Jurkat, Clone E6-1 (cell line): ENCODE measurements at regions not wholly inside any gene's neighbourhood (a gene's known extent, or its start where the extent isn't known, plus 50 kb on each side); places are given as distances from the start of the nearest gene placed in this dataset.
"Not testable (repeated sequence)": the region's sequence is repeated elsewhere in the genome, so short reads cannot be mapped to it uniquely, and the experiment has no call there.

Source experiments
- DNase-seq: peaks from one replicate; pipeline ENCODE4 v3.0.0-alpha.2; 2011; ENCODE audit warnings: low read depth, low spot score
- H3K4me3 ChIP-seq: 2 replicates; pipeline ENCODE4 v1.5.1; 2011; ENCODE audit warnings: mild to moderate bottlenecking, low read length, control low read depth, moderate library complexity

DNA sequence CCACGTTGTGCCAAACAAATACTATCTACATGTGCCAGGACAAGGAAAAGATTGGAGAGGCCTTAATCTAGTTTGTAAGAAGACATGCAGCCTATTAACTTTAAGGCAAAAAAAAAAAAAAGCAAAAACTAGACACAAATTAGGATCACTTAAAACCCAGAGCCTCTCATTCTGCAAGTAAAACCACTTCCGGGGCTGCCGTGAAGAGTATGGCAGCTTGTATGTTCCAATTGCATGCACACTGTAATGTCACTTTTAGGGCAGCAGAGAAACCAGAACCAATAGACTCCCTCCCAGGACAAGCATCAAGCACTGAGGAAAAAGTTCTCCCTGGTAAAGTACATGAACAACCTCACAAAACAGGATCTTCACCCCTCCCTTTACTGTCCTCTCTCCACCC is 70.6 kb downstream of the RSL24D1 start:
- DNase-seq = peak; percentile 25
- no peak overlapping the region for H3K4me3 ChIP-seq

DNA sequence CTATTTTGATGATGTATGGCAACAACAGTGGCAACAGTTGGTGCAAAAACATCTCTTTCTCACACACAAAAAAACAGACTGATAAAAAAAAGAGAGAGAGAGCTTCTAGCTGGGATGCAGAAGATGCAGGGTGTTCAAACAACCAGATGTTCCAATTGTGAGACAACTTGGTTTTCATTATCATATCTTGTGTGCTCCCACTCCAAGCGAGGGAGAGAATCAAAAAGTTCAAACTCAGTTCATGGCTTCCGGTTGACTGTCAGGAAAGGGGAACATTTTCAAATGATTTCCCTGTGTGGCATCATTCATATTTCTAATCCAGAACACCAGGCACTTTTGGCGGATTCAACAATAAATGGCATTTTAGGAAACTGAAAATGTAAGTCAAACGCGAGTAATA is 72.1 kb downstream of the RSL24D1 start:
- no peak for DNase-seq
- no peak overlapping the region for H3K4me3 ChIP-seq

DNA sequence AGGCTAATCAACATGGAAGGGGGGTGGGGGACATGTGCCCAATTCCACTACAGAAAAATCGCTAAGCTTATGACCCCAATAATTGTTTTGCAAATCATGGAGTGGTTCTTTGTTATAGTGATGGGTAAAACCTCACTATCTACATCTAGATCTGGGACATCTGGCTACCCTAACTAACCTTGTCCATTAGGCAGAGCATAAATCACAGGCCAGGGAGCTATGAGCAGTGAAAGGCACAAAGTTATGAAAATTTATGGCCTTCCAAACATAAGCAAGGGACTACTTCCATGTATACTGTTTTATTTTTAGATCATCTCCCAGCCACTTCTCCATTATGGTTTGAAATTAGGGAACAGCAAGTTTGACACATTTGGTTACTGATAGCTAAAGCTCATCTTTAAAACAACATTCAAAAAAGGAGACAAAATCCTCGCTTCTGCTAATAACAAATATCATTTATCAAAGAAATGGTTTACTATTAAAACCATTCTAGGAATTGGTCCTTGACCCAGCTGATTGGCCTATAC is 78.3 kb downstream of the RSL24D1 start:
- no peak for DNase-seq
- H3K4me3 ChIP-seq = no peak overlapping the region

DNA sequence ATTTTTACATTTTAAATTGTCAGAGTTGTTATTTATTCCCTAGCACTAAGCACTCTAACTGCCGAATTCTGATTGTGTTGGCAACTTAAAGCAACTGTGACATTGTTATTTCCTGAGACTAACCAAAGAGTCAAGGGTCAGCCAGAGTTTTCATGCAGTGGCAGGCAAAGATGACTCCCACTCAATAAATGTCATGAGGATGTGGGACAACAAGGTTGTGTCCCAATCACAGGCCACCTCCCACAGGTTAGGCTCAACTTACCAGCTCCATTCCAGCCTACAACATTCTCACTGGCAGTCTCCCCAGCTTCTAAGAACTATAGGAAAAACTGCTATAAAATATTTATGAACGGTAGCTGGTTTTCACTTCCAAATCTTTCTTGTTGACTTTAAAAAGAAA is 80.1 kb downstream of the RSL24D1 start:
- H3K4me3 ChIP-seq = no peak overlapping the region
- DNase-seq = no peak

DNA sequence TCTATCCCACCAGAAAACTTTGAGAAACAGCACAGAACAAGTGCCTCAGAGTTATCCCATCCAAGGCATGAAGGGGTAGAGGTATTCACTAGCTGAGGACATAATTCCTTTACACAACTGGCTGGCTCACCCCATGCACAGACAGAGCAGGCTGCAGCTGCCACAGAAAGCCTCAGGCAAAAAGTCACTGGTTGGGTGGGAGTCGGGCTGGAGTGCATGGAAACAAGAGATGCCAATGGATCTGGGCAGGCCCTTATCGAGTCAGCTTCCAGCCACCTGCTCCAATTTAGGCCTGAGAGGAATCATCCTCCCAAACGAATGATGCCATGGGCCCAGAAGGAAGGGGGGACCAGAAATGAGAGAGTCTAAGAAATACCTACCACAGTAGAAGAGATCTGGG is 83.0 kb downstream of the RSL24D1 start:
- no peak overlapping the region for H3K4me3 ChIP-seq
- no peak for DNase-seq

DNA sequence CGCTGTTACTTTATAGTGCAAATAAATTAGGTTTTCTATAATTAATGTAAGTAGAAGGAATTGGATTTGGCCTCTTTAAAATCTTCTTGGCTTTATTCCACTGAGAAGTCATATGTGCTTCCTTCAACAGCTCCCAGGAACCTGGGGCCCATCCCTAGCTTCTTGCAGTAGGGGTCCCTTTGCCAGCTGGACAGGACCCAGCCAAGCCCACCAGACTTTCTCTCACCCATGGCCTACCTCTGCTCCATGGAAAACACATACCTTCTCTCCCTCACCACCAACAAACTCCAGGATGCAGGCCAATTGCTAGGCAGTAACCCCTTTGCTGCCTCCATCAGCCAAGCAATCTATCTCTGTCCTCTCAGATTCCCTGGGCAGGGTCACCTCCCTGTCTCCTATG is 84.0 kb downstream of the RSL24D1 start:
- no peak for DNase-seq
- no peak overlapping the region for H3K4me3 ChIP-seq

DNA sequence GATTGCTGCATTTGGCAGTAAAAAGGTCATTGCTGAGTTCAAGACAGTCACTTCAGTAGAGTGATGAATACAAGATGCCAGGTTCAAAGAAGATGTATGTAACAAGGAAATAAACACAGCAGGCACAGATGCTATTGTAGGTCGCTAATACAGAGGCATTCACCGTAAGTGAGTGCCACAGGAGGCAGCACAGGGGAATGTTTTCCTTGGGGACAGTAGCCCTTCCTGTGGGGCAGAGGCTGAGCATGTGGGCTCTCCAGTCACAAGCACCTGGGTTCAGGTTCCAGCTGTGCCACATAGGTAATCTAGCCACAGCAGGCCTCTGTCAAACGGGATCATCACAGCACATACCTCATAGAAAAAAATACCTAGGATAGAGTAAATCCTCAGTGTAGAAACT is 86.3 kb downstream of the RSL24D1 start:
- no peak for DNase-seq
- H3K4me3 ChIP-seq = no peak overlapping the region

DNA sequence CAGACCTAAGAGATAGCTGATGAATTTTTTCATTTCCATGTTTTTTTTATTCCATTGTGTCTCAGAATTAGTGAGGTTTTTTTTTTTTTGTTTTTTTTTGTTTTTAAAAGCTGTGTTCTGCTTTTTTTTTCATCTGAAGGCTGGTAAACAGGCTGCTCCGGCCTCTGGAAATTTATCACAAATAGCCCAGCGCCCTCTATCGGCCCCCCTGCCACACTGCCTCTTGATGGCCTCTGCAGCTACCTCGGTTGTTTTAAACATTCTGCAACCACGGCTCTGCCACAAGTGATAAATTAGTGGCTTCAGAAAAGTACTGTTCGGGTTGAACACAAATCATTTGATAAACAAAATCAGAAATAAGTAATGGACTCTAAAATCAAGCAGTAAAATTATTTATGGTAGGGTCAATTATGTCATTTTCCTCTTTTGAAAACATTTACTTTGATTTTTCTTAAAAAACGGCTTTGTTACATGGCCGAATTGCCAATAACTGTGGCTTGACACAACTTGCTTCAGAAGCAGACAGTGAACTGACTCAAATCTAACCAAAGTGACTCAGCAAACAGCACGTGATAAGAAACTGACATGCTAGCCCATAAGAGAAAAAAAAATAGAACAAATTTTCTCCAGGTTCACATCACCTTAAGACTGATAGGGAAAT is 87.8 kb downstream of the RSL24D1 start:
- no peak overlapping the region for H3K4me3 ChIP-seq
- DNase-seq = peak; percentile 41

DNA sequence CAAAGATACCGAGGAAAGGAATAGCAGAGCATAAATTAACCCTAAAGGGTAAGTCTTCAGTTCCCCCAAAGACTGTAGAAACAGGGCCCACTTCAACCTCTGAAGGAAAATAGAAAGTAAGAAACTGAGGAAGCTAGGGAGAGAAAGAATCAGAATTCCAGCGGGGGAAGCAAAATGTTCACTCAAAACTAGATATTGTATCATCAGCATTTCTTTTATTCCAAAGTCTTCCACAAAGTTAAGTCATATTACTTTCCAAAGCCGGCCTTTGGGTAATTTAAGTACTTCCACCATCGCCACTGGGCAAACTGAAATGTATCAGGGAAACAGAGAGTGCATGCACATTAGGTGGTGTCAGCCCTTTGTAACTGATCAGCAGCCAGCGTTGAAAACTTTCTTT is 88.3 kb downstream of the RSL24D1 start:
- H3K4me3 ChIP-seq = no peak overlapping the region
- no peak for DNase-seq

DNA sequence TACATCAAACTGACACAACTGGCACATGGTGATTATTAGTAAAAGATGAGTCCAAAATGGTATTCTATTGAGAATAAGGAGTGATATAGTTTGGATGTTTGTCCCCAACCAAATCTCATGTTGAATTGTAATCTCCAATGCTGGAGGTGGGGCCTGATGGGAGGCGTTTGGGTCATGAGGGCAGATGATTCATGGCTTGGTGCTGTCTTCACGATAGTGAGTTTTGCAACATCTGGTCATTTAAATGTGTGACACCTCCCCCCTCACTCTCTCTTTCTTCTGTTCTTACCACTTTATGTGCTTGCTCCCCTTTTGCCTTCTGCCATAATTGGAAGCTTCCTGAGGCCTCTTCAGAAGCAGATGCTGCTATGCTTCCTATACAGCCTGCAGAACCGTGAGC is 90.6 kb downstream of the RSL24D1 start:
- no peak for DNase-seq
- H3K4me3 ChIP-seq = no peak overlapping the region

DNA sequence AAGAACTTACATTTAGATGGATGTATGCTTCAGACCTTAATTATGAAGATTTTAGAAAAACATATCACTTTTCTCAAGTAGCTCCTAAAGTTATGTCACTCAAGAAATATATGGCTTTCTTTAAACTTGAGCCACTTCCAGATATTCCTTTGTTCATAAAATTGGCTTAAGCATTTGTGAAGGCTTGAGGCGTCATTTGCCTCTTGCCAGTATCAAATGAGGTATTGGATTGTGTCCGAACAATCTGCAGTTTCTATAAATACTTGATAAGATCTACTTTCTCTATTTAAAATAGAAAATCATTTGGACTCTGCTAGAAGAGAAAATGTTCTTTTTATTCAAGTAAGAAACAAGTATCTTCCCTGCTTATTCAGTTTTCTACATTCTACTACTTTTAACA is 102.6 kb downstream of the RSL24D1 start:
- DNase-seq = no peak
- H3K4me3 ChIP-seq = no peak overlapping the region

DNA sequence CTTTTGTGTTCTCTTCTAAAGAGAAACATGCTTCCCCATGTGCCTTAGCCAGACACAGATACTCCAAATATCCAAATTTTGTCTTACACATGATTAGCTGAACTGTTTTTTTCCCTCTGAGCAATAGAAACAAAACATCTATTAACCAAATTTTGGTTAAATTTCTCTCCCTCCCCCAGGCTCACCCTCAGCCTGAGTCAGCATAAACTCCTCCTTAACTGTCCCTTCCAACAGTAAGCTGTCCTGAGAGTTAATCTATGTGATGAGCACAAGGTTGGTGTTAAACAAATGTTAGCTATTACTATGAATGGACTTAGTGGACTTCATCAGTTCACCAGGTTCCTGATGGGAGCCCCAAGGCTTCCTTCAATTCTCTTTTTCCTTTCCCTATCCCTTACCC is 108.5 kb downstream of the RSL24D1 start:
- no peak overlapping the region for H3K4me3 ChIP-seq
- DNase-seq = no peak

DNA sequence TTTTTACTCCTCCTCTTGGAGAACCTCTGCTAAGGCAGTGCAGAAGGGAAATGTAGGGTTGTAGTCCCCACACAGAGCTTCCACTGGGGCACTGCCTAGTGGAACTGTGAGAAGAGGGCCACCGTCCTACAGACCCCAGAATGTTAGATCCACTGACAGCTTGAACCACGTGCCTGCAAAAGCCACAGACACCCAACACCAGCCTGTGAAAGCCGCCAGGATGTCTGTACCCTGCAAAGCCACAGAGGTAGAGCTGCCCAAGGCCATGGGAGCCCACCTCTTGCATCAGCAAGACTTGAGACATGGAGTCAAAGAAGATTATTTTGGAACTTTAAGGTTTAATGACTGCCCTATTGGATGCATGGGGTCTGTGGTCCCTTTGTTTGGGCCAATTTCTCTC is 112.1 kb downstream of the RSL24D1 start:
- H3K4me3 ChIP-seq = no peak overlapping the region
- peak; percentile 4 for DNase-seq

DNA sequence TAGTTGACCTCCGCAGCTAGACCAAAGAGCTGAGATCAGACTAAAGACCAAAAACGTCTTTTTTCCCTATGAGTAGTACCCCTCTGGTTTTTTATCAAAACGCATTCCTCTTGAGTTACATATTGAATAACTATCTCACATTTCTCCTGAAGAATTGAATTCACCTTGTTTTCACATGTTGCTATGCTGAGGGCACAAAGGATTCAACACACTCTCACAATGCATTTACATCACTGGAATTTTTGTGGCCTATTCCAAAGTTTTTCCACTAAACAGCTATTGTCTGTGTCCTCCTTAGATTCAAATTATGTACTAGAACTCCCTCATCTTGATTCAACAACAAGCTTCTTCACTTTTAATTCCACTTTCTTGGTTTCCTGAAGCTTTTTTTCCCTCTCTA is 112.5 kb downstream of the RSL24D1 start:
- no peak overlapping the region for H3K4me3 ChIP-seq
- DNase-seq = no peak

DNA sequence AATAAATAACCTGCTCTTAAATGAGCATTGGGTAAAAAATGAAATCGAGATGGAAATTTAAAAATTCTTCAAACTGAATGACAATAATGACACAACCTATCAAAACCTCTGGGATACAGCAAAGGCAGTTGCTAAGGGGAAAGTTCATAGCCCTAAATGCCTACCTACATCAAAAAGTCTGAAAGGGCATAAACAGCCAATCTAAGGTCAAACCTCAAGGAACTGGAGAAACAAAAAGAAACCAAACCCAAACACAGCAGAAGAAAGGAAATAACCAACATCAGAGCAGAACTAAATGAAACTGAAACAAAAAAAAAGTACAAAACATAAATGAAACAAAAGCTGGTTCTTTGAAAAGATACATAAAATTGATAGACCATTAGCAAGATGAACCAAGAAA is 119.7 kb downstream of the RSL24D1 start:
- not testable (repeated sequence) for H3K4me3 ChIP-seq
- DNase-seq = peak; percentile 42

DNA sequence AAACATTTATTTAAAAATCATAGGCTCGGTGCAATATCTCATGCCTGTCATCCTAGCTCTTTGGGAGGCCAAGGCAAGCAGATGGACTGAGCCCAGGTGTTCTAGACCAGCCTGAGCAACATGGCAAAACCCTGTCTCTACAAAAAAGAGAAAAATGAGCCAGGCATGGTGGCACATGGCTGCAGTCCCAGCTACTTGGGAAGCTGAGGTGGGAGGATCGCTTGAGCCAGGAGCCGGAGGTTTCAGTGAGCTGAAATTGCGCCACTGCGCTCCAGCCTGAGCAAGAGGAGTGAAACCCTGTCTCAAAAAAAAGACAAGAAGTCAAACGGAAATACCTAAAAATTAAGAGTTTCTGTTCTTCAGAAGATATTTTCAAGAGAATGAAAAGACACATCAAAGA is 122.3 kb downstream of the RSL24D1 start:
- no peak for DNase-seq
- no peak overlapping the region for H3K4me3 ChIP-seq

DNA sequence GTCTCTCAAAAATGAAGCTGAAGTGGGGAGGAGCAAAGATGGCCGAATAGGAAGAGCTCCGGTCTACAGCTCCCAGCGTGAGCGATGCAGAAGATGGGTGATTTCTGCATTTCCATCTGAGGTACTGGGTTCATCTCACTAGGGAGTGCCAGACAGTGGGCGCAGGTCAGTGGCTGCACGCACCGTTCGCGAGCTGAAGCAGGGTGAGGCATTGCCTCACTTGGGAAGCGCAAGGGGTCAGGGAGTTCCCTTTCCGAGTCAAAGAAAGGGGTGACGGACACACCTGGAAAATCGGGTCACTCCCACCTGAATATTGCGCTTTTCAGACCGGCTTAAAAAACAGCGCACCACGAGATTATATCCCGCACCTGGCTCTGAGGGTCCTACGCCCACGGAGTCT is 132.8 kb downstream of the RSL24D1 start:
- H3K4me3 ChIP-seq, DNase-seq: not testable (repeated sequence)

DNA sequence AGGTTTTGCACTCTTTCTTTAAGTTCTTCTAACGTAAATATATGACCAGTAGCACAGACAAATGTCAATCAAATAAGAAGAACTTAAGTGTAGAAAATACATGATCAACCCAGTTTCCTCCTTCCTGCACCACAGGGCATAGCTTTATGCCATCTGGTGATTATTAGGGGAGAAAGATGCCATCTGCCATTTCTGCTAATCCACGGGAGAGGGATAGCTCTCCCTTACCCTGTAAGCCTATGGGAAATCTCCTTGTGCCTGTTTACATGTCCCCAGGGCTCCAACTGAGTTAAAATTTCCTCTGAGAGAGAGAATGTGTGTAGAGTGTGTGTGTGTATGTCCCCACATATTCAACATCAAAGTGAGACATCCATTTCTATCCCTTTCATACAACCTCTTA is 135.9 kb downstream of the RSL24D1 start:
- no peak for DNase-seq

DNA sequence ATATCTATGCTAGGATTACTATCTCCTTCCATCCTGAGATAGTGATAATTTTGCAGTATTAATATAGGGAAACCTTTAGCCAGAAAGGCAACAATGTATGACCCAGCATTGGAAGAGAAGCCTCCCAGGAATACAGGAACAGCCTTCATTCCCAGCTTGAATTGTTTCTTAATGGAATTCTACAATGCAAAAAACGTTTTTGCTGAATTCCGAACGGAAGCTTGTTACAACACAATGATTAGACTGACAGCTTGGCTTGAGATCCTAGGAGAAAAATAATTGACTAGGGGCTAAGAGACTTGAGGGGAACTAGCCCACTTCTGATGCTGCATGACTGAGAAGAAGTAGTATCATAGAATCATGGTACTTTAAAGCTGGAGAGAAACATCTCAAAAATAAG is 140.2 kb downstream of the RSL24D1 start:
- no peak for DNase-seq
- H3K4me3 ChIP-seq = no peak overlapping the region

More for the DNA sequence above, 135.9 kb downstream of the RSL24D1 start:
- H3K4me3 ChIP-seq = no peak overlapping the region

DNA sequence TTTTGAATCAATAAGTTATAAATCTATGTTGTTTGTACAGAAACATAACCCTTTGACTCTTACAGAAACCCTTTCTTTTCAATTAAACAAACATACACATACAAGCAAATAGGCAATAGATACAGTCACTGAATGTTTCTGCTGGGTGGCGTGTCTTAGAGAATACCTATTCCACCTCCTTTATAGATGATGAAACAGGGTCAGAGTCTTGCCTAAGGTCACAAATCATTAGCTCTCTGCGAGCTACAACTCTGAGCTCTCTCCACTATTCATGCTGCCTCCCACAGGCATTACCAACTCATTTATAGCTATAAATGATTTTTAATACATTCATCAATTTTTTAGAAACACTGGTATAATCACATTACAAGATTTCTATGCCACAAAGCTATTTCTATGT is 152.6 kb downstream of the RSL24D1 start:
- DNase-seq = no peak
- no peak overlapping the region for H3K4me3 ChIP-seq

DNA sequence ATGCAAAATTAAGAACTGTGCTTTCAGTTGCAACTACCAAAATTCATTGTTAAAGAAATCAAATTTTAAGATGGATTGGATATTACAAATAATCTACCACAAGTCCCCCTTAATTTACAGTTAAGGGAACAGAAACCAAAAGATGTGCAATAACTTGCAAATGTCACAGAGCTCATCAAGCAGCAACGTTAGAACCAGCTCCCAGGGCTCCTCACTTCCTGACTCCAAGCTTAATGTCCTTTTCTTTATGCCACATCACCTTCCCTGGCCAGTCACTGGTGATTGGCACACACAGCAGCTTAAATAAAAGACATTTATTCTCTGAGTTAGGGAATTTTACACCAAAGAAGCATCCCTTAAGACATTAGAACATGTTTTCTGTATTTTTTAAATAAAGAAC is 159.7 kb downstream of the RSL24D1 start:
- no peak for DNase-seq
- H3K4me3 ChIP-seq = no peak overlapping the region
